Eye (tissue), 1 donor: ENCODE measurements at regions not wholly inside any gene's neighbourhood (a gene's known extent, or its start where the extent isn't known, plus 50 kb on each side); places are given as distances from the start of the nearest gene placed in this dataset.
"Not testable (repeated sequence)": the region's sequence is repeated elsewhere in the genome, so short reads cannot be mapped to it uniquely, and the experiment has no call there.

Experiments used
- DNase-seq: peaks from one replicate; pipeline ENCODE4 v3.0.0-alpha.2; 2015

DNA sequence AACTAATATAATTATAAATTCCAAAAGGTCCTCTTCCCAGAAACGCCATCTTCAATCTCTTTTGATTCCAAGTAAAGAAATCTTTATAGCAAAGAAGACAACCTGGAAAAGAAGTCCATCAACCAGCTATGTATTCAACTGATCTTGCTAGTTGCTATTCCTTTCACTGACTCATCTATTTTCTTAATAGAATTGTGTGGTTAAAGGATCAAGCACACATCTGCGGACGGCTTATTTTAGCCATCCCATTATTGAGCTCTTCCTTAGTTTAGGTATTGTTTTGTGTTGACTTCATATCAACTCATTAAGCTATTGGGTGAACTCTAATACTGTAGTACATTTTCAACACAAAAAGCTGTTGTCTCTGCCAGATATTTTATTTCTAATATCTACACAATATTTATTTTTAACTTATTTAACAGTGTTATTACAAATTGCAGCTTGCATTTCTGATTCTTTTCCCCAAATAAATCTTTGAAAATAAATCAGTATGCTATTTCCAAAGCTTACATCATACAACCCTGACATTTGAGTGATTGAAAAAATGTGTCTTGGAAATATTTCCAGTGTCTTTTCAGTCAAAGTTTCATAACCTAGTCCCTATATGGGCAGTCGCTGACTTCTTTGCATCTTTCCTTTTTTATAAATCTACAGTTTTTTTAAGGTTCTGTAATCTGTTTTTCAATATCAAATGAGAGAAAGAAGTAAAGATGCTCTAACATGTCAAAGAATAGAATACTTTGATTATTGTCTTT lies 158.8 kb upstream of the SPRY2 start:
- no peak for DNase-seq

DNA sequence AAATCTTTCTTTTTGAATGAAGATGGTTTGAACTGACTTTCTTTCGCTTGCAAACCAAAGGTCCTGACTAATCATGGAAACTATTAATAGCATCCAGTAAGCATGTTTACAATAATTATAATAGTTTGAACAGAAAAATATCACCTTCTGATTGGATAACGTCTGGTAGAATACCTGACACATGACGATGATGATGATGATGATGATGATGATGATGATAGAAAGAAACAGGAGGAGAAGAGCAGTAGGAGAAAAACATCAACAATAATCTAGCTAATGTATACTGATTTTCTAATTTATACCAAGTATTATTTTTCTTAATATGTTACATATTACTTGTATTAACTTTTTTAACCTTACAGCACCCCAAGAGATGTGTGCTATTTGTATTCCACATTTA lies 157.5 kb upstream of the SPRY2 start:
- no peak for DNase-seq

DNA sequence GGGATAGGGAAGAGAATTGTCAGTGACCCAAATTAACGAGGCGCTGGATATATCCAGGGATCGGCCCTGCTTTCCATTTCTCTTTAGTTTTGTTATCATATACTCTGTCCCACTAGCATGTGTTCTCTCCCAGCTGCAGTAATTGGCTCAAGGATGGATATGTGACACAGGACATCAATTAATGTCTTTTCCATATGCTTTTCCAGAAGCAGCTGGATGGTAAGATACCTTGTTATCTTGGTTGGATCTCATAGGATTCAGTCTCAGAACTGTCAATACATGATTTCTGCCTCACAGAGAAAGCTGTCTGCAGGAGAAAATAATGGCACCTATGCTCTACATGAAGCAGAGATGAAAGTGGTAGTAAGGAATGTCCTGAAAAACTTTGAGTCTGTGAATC lies 157.1 kb upstream of the SPRY2 start:
- no peak for DNase-seq

DNA sequence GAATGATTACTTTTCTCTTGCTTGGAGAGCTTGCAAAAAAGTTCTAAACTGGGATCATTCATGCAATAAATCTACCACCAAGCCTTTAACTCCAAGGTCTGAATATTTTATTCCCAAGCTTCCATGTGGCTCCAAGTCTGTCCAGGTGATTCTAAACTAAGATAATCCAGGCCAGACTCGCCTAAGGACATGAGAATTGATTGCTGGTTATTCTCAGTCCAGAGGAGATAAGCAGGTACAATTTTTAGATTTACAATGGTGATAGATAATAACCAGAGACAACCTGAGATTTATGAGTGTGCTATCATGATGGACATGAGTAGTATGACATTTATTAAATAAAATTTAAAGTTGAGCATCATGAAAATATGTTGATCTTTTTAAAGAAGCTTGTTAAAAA lies 156.5 kb upstream of the SPRY2 start:
- DNase-seq = no peak

DNA sequence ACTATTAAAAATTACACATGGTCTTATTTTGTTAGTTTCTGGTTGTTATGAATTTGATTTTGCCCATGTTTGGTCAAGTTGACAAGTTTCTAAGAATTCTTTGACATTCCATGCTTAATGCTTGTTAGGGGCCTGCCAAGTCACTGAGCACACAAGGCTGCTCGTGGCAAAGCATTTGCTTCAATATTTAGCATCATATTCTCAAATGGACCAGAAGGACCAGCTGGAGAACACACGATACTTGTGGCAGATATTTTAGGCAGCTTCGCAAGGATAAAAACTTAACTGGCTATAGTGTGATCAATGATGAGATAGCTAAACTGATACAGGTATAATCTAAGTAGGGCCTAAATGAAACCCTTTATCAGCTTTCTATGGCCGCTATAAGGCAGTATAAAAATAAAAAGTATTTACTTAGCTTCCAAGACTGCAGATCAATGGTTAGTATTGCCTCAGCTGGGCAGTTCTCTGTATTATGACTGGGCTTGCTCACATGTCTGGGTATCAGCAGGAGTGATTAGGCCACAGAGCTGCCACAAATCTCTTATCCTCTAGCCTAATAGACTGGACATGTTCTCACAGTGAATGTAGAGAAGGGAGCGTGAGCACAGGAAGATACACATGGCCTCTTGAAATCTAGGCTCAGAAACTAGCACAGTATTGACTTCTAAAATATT lies 155.9 kb upstream of the SPRY2 start:
- no peak for DNase-seq

DNA sequence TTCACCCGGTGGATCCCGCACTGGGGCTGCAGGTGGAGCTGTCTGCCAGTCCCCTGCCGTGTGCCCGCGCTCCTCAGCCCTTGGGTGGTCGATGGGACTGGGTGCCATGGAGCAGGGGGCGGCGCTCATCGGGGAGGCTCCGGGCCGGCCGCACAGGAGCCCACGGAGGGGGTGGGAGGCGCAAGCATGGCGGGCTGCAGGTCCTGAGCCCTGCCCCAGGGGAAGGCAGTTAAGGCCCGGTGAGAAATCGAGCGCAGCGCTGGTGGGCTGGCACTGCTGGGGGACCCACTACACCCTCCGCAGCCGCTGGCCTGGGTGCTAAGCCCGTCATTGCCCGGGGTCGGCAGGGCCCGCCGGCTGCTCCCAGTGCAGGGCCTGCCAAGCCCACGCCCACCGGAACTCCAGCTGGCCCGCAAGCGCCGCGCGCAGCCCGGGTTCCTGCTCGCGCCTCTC lies 149.6 kb upstream of the SPRY2 start:
- DNase-seq = not testable (repeated sequence)

DNA sequence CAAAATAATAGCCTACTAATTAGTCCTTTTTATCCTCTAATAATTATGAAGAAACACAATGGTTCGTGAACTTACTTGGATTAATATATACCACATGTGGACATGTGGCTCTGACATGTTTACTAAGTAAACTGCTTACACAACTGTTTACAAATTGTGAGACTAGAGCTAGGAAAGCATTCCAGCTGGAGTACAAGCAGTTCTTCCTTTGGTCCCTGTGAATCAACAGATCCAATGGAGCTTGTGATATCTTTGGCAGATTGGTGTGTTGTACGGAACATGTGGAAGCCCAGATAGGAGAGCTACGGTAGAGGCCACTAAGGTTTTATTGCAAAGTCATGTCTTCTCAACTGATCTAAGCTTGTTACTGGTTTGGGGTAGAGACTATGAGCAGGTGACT lies 145.5 kb upstream of the SPRY2 start:
- no peak for DNase-seq

DNA sequence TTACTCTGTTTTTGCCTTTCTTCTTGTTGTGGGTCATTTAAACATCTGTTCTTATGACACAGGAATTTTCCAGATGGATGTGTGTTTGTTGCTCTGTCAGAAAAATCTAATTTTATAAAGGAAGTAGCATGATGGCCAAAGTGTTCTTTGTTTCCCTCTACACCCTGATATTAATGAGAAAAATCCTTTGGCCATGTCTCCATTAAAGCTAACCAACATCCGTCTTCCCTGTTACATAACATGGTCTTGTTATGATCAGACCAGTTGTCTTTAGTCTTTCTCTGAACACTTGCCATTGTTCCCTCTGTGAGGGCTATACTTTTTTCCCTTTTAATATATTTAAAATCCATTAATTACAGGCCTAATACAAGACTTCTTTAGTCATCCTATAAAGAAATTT lies 142.2 kb upstream of the SPRY2 start:
- no peak for DNase-seq

DNA sequence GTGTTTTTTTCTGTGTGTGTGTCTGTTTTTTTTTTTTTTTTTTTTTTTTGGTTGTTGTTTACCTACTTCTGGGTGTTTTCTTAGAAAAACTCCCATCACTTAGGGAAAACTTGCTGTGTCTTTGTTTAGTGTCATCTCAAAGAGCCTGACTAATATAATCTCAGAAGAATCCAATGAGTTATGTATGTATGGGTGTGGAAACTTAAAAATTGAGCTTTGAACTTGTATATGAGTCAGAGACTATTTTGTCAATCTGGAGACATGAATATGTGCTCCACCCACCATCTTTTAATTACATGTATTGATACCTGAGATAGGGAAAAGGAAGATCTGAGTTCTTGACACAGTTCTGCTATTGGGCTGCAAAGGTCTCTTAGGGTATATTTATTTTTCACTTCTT lies 140.7 kb upstream of the SPRY2 start:
- no peak for DNase-seq

DNA sequence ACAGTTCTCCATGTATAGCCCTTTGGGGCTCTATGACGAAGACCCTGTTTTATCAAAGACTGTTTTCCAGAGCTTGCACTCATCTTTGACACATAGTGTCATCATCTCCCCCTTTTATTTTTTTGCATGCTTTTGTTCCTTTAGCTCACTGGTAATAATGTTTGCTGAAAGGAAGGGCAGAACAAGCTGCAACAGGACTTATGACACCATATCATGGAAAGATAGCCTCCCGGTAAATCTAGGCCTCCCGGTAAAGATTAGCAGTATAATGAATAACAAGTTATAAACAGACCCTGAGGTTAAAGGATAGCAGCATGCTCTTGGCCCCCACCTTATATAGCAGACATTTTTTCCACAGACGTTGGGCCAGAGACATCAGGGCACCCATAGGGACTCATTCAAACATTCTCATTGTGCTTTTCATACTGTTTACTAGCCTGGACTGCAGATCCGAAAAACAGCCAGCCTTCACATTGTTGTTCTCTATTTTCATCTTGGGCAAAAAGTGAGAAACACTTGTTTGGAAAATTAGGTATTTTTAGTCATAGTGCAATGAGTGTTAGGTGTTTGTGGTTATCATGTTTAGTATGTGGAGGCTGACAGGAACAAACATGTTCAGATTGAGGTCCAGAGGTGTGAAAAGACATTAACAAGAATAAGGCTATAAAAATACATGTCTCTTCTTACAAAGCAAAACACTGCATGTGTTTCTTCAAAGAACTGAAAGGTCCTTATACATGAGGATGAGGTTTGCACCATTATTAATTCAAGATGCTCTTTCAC lies 136.9 kb upstream of the SPRY2 start:
- peak; percentile 4 for DNase-seq

DNA sequence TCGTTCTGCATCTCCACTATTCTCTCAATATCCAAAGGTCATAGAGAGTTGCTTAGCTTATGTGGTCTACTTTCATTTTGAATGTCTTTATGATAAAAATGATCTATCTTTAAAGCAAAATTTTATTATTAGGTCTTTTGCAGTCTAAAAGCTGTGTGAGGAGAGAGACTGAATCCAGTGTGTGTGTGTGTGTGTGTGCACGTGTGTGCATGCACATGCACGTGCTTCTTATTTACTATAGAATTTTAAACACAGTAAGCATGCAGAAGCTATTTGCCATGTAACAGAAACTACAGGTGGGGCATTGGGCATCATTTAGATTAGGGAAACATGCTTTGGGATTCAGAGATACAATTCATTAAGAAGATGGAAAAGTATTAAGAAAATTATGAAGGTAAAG lies 136.0 kb upstream of the SPRY2 start:
- DNase-seq = no peak

DNA sequence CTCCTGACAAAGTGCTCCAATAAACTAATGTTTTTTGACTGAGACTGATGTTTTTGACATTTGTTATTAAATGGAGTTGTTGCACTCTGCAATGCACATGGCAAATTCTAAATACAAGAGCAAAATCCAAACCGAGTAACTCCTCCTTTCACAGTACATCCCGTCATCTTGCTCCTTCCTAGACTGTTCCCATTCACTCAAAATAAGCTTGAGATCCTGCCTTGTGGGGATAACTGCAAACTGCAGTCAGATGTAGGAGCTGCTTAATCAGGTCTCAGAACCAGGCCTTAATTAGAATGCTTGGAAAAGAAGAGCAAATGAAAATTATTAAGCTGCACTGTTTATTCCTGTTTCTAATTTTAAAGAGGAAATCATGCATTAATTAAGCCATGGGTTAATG lies 134.8 kb upstream of the SPRY2 start:
- peak; percentile 4 for DNase-seq

DNA sequence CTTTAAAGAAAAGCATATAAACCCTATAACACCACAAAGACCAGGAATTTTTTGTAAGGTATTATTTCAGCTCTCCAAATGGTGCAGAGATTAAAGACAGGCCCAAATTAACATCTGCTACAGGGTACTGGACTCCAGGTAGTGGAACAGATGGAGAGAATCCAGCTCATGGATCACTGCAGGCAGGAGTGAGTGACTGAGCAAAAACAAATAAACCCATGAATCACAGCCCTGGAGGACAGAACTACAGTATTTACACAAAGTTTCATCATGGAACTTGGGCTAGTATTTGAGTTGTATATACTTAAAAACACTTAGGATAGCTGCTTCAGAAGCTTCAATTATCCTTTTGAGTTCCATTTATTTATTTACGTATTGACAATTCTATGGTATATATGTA lies 132.8 kb upstream of the SPRY2 start:
- no peak for DNase-seq

DNA sequence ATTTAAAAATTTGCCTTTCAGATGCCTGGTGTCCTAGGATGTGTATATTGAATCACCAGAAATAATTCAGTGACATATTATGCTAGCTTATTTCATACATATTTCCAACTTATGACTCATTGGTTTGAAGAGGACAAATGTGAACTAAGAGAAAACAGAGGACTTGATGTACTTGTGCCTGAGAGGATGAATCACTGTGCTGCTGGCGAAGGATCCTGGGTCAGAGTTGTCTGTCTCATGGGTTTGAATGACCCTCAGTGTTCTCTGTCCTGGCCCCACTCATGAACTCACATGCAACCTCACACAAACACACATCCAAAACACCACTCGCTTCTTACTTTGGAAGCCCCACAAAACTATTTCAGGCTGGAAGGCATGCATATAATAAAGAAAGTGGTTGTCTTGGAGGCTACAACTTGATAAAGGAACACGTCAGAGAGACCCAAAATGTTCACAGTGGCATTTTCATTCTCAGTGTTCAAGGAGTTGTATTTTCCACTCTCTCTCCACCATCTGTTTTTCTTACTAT lies 129.0 kb upstream of the SPRY2 start:
- DNase-seq = peak; percentile 9

DNA sequence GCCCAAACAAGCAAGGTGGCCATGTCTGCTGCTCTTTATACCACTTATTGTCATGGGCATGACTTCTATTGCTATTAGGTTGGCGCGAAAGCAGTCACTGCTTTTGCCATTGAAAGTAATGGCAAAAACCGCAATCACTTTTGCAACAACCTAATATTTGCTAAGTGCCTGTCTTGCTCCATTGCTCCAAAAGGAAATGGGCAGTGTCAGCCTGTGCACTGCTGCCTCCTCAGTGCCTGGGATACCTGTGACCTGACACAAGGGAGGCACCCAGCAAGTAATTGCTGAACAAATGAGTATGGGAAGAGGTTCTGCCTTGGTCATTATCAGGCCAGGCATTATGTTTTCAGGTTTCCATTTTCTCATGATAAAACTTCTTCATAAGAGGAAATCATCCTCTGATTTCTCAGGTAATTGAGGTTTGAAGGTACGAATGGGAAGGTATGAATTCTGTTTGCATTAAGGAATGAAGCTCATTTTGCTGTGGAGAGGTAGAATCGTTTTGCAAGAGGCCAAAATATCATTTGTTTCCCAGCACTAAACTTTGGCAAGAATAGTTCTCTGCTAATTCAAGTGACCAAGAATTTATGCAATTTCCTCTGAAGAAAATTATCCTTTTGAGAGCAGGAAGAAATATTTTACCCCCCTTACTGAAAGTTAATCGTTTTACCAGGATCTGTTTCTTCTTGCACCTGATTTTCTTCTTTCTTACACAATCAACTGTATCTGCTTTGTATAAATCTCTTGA lies 128.4 kb upstream of the SPRY2 start:
- DNase-seq = no peak

DNA sequence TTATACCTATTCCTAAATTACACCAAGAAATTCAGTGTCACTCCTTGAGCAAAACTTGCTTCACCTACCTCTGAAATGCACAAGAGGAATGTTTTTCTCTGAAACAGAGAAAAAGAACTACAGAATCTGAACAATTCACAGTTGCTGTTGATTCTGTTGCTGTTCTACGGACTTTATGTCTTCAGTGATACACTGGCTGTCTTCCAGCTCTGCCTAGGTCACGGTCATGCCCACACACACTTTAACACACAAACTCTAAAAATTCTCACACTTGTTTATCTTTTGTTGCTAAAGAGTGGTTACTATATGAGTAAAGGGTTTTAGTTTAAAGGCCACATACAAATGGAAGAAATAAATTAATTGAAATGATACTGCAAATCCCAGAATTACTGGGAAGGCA lies 124.4 kb upstream of the SPRY2 start:
- DNase-seq = no peak

DNA sequence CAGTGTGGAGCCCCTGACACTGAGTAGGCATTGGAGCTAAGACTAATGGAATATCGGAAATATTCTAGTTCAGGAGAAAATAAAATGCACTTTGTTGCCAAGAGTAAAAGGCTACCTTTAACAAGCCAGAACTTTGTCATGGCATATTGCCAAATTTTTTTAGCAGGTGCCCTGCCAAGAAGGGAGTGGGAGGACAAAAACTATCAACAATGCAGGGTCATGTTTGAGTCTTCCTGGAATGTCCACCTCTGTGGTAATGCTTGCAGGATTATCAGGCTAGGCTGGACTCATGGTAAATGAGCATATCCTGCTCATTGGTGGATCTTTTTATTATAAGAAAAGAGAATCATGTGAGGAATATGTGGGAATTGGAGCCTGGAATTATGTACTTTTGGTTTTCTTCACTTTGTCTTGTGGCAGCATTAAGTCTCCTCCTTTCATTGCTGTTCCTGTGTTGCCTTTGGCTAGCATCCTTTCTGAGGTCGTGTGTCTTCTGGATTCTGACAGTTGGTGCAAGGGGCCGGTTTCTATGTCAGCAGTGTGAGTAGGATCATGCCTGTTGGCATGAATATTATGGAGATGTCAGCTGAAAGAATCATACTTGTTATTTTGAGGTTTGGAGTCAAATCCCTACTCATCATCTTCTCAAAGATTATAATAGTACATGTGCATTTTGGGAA lies 122.9 kb upstream of the SPRY2 start:
- no peak for DNase-seq

DNA sequence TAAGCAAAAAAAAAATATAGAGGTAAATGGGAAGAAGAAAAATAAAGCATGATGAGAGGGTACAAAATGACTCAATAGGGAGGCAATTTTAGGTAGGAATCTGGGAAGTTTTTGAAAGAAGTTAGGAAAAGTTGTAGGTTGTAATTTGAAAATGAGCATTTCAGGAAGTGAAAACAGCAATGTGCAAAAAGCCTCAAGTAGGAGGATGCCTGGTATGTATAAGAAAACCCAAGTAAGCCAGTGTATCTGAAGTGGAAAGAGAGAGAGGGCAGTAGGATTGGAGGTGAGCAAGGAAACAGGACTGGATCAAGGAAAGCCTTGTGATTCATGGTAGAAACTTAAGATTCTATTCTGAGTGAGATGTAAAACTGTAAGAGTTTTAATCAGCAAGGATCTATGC lies 121.6 kb upstream of the SPRY2 start:
- no peak for DNase-seq

DNA sequence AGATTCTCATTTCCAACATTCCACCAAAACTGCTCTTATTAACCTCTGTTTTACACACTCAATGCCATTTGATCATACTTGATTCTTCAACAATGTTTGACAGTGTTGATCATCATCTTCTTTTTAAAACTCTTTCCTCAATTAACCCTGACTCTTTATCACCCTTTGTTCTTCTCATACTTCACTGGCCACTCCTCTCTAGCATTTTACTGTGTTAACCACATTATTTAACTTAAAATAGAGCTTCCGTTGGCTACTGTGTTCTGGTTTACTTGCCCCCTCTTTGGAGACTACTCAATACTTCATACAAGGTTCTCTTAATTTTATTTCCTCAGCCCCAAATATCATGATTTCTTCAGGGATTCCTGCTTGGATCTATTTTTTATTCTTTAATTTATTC lies 121.1 kb upstream of the SPRY2 start:
- no peak for DNase-seq

DNA sequence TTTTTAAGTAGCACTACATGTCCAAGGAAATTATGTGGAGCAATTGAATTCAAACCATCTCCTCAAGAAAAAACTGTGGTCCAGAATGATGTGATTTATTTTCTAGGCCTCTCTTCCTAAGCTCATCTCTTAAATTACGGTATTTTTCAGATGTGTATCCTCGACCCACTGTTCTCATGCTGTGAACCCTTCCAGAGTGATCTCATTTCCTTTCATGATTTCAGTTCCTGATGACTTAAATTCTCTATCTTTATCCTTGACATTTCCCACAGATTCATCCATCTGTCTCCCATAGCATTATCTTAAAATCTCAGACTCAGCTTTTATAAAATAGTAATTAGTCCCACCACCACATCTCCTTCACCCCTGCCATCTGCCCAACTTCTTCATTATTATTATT lies 117.6 kb upstream of the SPRY2 start:
- no peak for DNase-seq

DNA sequence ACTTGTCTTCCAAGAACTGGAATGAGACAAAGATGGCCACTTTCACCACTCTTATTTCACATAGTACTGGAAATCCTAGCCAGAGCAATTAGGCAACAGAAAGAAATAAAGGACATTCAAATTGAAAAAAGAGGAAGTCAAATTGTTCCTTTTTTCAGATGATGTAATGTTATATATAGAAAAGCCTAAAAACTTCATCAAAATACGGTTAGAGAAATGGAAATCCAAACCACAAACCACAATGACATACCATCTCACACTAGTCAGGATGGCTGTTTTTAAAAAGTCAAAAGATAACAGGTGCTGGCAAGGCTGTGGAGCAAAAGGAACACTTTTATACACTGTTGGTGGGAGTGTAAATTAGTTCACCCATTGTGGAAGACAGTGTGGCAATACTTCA lies 113.3 kb upstream of the SPRY2 start:
- DNase-seq = no peak

DNA sequence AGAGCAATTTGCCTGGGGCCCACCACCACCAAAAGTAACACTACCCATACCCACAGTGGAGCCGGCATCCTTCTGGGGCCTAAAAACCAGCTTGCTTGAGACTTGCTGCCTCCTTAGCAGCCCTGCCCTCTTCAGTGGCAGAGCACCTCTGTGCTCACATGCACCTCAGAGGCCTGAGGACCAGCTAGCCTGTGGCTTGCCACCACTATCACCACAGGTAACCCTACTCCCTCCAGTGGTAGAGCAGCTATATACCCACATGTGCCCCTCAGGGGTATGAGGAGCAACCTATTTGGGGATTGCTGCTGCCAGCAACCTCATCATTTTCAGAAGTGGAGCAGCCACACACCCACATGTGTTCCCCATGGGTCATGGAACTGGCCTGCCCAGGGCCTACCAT lies 111.4 kb upstream of the SPRY2 start:
- no peak for DNase-seq
